Ishikawa (cell line): ENCODE measurements at regions not wholly inside any gene's neighbourhood (a gene's known extent, or its start where the extent isn't known, plus 50 kb on each side); places are given as distances from the start of the nearest gene placed in this dataset.

Experiments used
- EGR1 ChIP-seq: IDR thresholded peaks from 2 replicates; pipeline ENCODE4 v1.6.1; 2012
- EP300 ChIP-seq: IDR thresholded peaks from 2 replicates; pipeline ENCODE4 v1.6.1; 2012; ENCODE audit warnings: borderline replicate concordance
- MAX ChIP-seq: IDR thresholded peaks from 2 replicates; pipeline ENCODE4 v1.6.1; 2012
- REST ChIP-seq: IDR thresholded peaks from 2 replicates; pipeline ENCODE4 v1.6.1; 2012; ENCODE audit warnings: low read depth, mild to moderate bottlenecking
- TAF1 ChIP-seq: IDR thresholded peaks from 2 replicates; pipeline ENCODE4 v1.6.1; 2012; ENCODE audit warnings: low read depth, mild to moderate bottlenecking

GRCh38 chr3:95798628-95799027, 1015.8 kb upstream of the EPHA6 start:
- TF ChIP-seq MAX: no peak
- TF ChIP-seq EP300: no peak
- TF ChIP-seq EGR1: no peak
- no peak for TF ChIP-seq REST
- TF ChIP-seq TAF1: no peak
